Esophagus muscularis mucosa (tissue), 4 donors: ENCODE measurements at regions not wholly inside any gene's neighbourhood (a gene's known extent, or its start where the extent isn't known, plus 50 kb on each side); places are given as distances from the start of the nearest gene placed in this dataset.

Source experiments
- DNase-seq: peaks from one replicate; pipeline ENCODE4 v3.0.0-alpha.2; 2017; ENCODE audit errors: extremely low spot score
- H3K27ac ChIP-seq, 4 donors: fragments of 200-600 bp; sonication (generic); replicated peaks in 1 of 4; 1 replicate in 3 of 4; 2 replicates in 1 of 4; pipeline ENCODE4 v1.5.1; 2016 to 2019; ENCODE audit warnings: mild to moderate bottlenecking in 1 of 4
- H3K27me3 ChIP-seq, 4 donors: fragments of 200-600 bp; sonication (generic); one replicate each; pipeline versions ENCODE4 v1.5.1 to v1.6.0; 2016 to 2019
- H3K36me3 ChIP-seq, 4 donors: fragments of 200-600 bp; sonication (generic); one replicate each; pipeline ENCODE4 v1.5.1; 2016 to 2019
- H3K4me1 ChIP-seq, 4 donors: fragments of 200-600 bp; sonication (generic); one replicate each; pipeline ENCODE4 v1.5.1; 2016 to 2019
- H3K4me3 ChIP-seq, 4 donors: fragments of 200-600 bp; sonication (generic); 1 replicate in 2 of 4; 2 replicates in 2 of 4; pipeline ENCODE4 v1.5.1; 2016 to 2019; ENCODE audit warnings: mild to moderate bottlenecking in 4 of 4, moderate library complexity in 1 of 4
- H3K9me3 ChIP-seq, 4 donors: fragments of 200-600 bp; sonication (generic); 1 replicate in 3 of 4; 2 replicates in 1 of 4; pipeline ENCODE4 v1.5.1; 2016 to 2019
- CTCF ChIP-seq, 3 experiments: fragments of 200-600 bp in 2 of 3; fragments of 450-650 bp in 1 of 3; sonication (generic) in 2 of 3; IDR thresholded peaks; one replicate each; pipeline ENCODE4 v1.5.1; 2017 to 2019; ENCODE audit warnings: antibody characterized with exemption in 3 of 3, mild to moderate bottlenecking in 2 of 3, moderate library complexity in 1 of 3
- EP300 ChIP-seq: sonication (generic); formaldehyde crosslinking; IDR thresholded peaks from one replicate; pipeline ENCODE4 v1.6.1; 2017; ENCODE audit warnings: antibody characterized with exemption
- POLR2A ChIP-seq: fragments of 450-650 bp; IDR thresholded peaks from one replicate; pipeline ENCODE4 v1.6.1; 2017; ENCODE audit warnings: antibody characterized with exemption, moderate library complexity, mild to moderate bottlenecking, low read depth
- POLR2AphosphoS5 ChIP-seq, 2 donors: sonication (generic); formaldehyde crosslinking; IDR thresholded peaks; one replicate each; pipeline ENCODE4 v1.6.1; 2017; ENCODE audit warnings: antibody characterized with exemption in 2 of 2
- WGBS: methylation state at CpG from one replicate; pipeline ENCODE4 v1.1.5; 2018; 5-methylcytosine and 5-hydroxymethylcytosine counted together
- intact Hi-C: fragments of 100-400 bp; cut with DNase I; formaldehyde crosslinking; loops from one replicate; pipeline ENCODE4 v1.15.1; 2023

- TF ChIP-seq POLR2A (no peak), CTCF (IDR thresholded peaks at IDR 0.05) (no peak), EP300 (no peak), POLR2AphosphoS5 (IDR thresholded peaks at IDR 0.05) (no peak)
- no peak overlapping the region for H3K27ac ChIP-seq
- H3K4me1 ChIP-seq = peaks cover 4 to 22% (median 21%) of the 10 kb centered on the region in 4 donors
- no peak overlapping the region for H3K4me3 ChIP-seq
- no peaks in the 10 kb centered on the region for H3K36me3 ChIP-seq
- DNase-seq = no peak
- peaks cover 0 to 3% (median 0%) of the 10 kb centered on the region in 4 donors for H3K9me3 ChIP-seq
- intact Hi-C loops = no loop called here
- H3K27me3 ChIP-seq = no peaks in the 10 kb centered on the region
- 57% methylated on average over 8 of the region's 8 CpGs for WGBS
Observed at GRCh38 chr13:26998292-26998691, 173.3 kb downstream of the USP12 start.

- intact Hi-C loops = no loop called here
- no peak for DNase-seq
- 64% methylated on average over 6 of the region's 6 CpGs for WGBS
Observed at GRCh38 chr13:26996965-26997752, 174.5 kb downstream of the USP12 start.

GRCh38 chr13:26995159-26995558, 176.5 kb downstream of the USP12 start:
- 92% methylated on average over 3 of the region's 3 CpGs for WGBS
- DNase-seq = no peak
- TF ChIP-seq CTCF (IDR thresholded peaks at IDR 0.05) (no peak), POLR2A (no peak), POLR2AphosphoS5 (IDR thresholded peaks at IDR 0.05) (no peak), EP300 (no peak)
- Histone ChIP-seq H3K27me3 (no peaks in the 10 kb centered on the region), H3K4me1 (peaks cover 27 to 53% (median 52%) of the 10 kb centered on the region in 4 donors), H3K9me3 (no peaks in the 10 kb centered on the region), H3K36me3 (no peaks in the 10 kb centered on the region), H3K4me3 (no peak overlapping the region), H3K27ac (peak overlapping the region; percentile 79 to 85 (median 80))
- intact Hi-C loops = no loop called here

More at GRCh38 chr13:26996965-26997752, 174.5 kb downstream of the USP12 start:
- Histone ChIP-seq H3K4me1 (peaks cover 15 to 33% (median 32%) of the 10 kb centered on the region in 4 donors), H3K9me3 (no peaks in the 10 kb centered on the region), H3K36me3 (no peaks in the 10 kb centered on the region), H3K27ac (no peak overlapping the region), H3K4me3 (no peak overlapping the region), H3K27me3 (no peaks in the 10 kb centered on the region)
- TF ChIP-seq POLR2AphosphoS5 (IDR thresholded peaks at IDR 0.05) (no peak), EP300 (no peak), POLR2A (no peak), CTCF (IDR thresholded peaks at IDR 0.05) (no peak)

- peak overlapping the region; percentile 79 to 85 (median 80) for H3K27ac ChIP-seq
- no peaks in the 10 kb centered on the region for H3K27me3 ChIP-seq
- DNase-seq = no peak
- peaks cover 27 to 67% (median 66%) of the 10 kb centered on the region in 4 donors for H3K4me1 ChIP-seq
- TF ChIP-seq CTCF (IDR thresholded peaks at IDR 0.05) (no peak), EP300 (no peak), POLR2A (no peak)
- H3K9me3 ChIP-seq = no peaks in the 10 kb centered on the region
- H3K36me3 ChIP-seq = no peaks in the 10 kb centered on the region
- WGBS = 94% methylated on average over 3 of the region's 3 CpGs
- intact Hi-C loops = no loop called here
- H3K4me3 ChIP-seq = no peak overlapping the region
Observed at GRCh38 chr13:26993780-26994179, 177.8 kb downstream of the USP12 start.
